DOHH2 (cell line): ENCODE measurements at regions not wholly inside any gene's neighbourhood (a gene's known extent, or its start where the extent isn't known, plus 50 kb on each side); places are given as distances from the start of the nearest gene placed in this dataset.
"Not testable (repeated sequence)": the region's sequence is repeated elsewhere in the genome, so short reads cannot be mapped to it uniquely, and the experiment has no call there.

ENCODE experiments used
- H3F3A ChIP-seq: fragments of 200-600 bp; sonication (generic), shearing (Covaris generic); 2 replicates; pipeline ENCODE4 v1.6.0; 2016; ENCODE audit warnings: antibody characterized with exemption, mild to moderate bottlenecking; ENCODE audit not compliant: control insufficient read depth, insufficient read depth
- H3K27ac ChIP-seq: fragments of 200-600 bp; sonication (generic); 2 replicates; pipeline ENCODE4 v1.5.1; 2014; ENCODE audit warnings: low read depth, mild to moderate bottlenecking, low read length, moderate library complexity
- H3K27me3 ChIP-seq: fragments of 200-600 bp; sonication (generic); 2 replicates; pipeline ENCODE4 v1.6.1; 2014; ENCODE audit warnings: mild to moderate bottlenecking, low read length, mixed read lengths; ENCODE audit not compliant: control insufficient read depth
- H3K36me3 ChIP-seq: fragments of 200-600 bp; sonication (generic); 2 replicates; pipeline ENCODE4 v1.6.1; 2014; ENCODE audit warnings: mild to moderate bottlenecking, low read length, moderate library complexity, mixed read lengths; ENCODE audit not compliant: control insufficient read depth
- H3K4me1 ChIP-seq: fragments of 200-600 bp; sonication (generic); 2 replicates; pipeline ENCODE4 v1.6.1; 2014; ENCODE audit warnings: mild to moderate bottlenecking, low read length, mixed read lengths; ENCODE audit not compliant: control insufficient read depth
- H3K4me2 ChIP-seq: fragments of 200-600 bp; sonication (generic); 2 replicates; pipeline ENCODE4 v1.6.0; 2014; ENCODE audit warnings: mild to moderate bottlenecking, low read length, moderate library complexity
- H3K4me3 ChIP-seq: fragments of 200-600 bp; sonication (generic); 2 replicates; pipeline ENCODE4 v1.5.1; 2014; ENCODE audit warnings: mild to moderate bottlenecking, low read length, mixed read lengths
- H3K79me2 ChIP-seq: fragments of 200-600 bp; sonication (generic); 2 replicates; pipeline ENCODE4 v1.6.1; 2014; ENCODE audit warnings: mild to moderate bottlenecking, low read length, mixed read lengths; ENCODE audit not compliant: control insufficient read depth
- H3K9me2 ChIP-seq: fragments of 200-600 bp; sonication (generic); replicated peaks from 2 replicates; pipeline ENCODE4 v1.6.1; 2014; ENCODE audit warnings: mild to moderate bottlenecking, low read length, mixed read lengths; ENCODE audit not compliant: control insufficient read depth
- H3K9me3 ChIP-seq: fragments of 200-600 bp; sonication (generic); 2 replicates; pipeline ENCODE4 v1.6.1; 2014; ENCODE audit warnings: antibody characterized with exemption, low read length, mixed read lengths; ENCODE audit not compliant: control insufficient read depth, insufficient read depth
- H4K20me1 ChIP-seq: fragments of 200-600 bp; sonication (generic); 2 replicates; pipeline ENCODE4 v1.6.0; 2014; ENCODE audit warnings: low read depth, mild to moderate bottlenecking, antibody characterized with exemption, low read length, moderate library complexity; ENCODE audit not compliant: control insufficient read depth, insufficient read depth
- CTCF ChIP-seq: fragments of 200-600 bp; sonication (generic); IDR thresholded peaks from one replicate; pipeline ENCODE4 v1.5.1; 2014; ENCODE audit warnings: antibody characterized with exemption, mild to moderate bottlenecking, low read depth, low read length; ENCODE audit not compliant: poor library complexity, severe bottlenecking
- EZH2phosphoT487 ChIP-seq: fragments of 200-600 bp; sonication (generic); IDR thresholded peaks from 2 replicates; pipeline ENCODE4 v1.6.1; 2017; ENCODE audit warnings: borderline replicate concordance, mild to moderate bottlenecking, antibody characterized with exemption, low read length, moderate library complexity, mixed read lengths

- no peak overlapping the region for H3K4me2 ChIP-seq
- no peaks in the 10 kb centered on the region for H3K79me2 ChIP-seq
Observed at GRCh38 chr2:16199882-16200553, 259.7 kb downstream of the MYCN start.

GRCh38 chr2:16199241-16199640 lies 258.9 kb downstream of the MYCN start:
- H4K20me1 ChIP-seq, H3K27me3 ChIP-seq: not testable (repeated sequence)

More at GRCh38 chr2:16199882-16200553, 259.7 kb downstream of the MYCN start:
- Histone ChIP-seq H3K9me2 (no peaks in the 10 kb centered on the region), H3K27me3 (no peaks in the 10 kb centered on the region), H3K9me3 (no peaks in the 10 kb centered on the region), H3K4me3 (no peak overlapping the region), H3F3A (no peaks in the 10 kb centered on the region), H4K20me1 (no peaks in the 10 kb centered on the region), H3K4me1 (no peaks in the 10 kb centered on the region), H3K36me3 (no peaks in the 10 kb centered on the region), H3K27ac (no peak overlapping the region)
- TF ChIP-seq CTCF (no peak), EZH2phosphoT487 (no peak)

GRCh38 chr2:16198166-16198912 lies 258.0 kb downstream of the MYCN start:
- no peaks in the 10 kb centered on the region for H3K27me3 ChIP-seq
- no peaks in the 10 kb centered on the region for H3K9me3 ChIP-seq
- H4K20me1 ChIP-seq: no peaks in the 10 kb centered on the region
- no peak overlapping the region for H3K27ac ChIP-seq
- H3F3A ChIP-seq: no peaks in the 10 kb centered on the region
- H3K4me1 ChIP-seq: no peaks in the 10 kb centered on the region
- no peak overlapping the region for H3K4me3 ChIP-seq
- H3K4me2 ChIP-seq: no peak overlapping the region
- H3K9me2 ChIP-seq: no peaks in the 10 kb centered on the region
- H3K36me3 ChIP-seq: no peaks in the 10 kb centered on the region
- H3K79me2 ChIP-seq: no peaks in the 10 kb centered on the region
- TF ChIP-seq EZH2phosphoT487 (no peak), CTCF (no peak)

More at GRCh38 chr2:16199241-16199640, 258.9 kb downstream of the MYCN start:
- H3K79me2 ChIP-seq, H3K4me1 ChIP-seq, H3K9me2 ChIP-seq, H3K4me3 ChIP-seq, H3K9me3 ChIP-seq, H3K27ac ChIP-seq, H3F3A ChIP-seq, H3K4me2 ChIP-seq, H3K36me3 ChIP-seq: not testable (repeated sequence)

- Histone ChIP-seq H4K20me1 (no peaks in the 10 kb centered on the region), H3K4me1 (no peaks in the 10 kb centered on the region), H3K4me3 (no peak overlapping the region), H3K27me3 (no peaks in the 10 kb centered on the region), H3K36me3 (no peaks in the 10 kb centered on the region), H3F3A (no peaks in the 10 kb centered on the region), H3K79me2 (no peaks in the 10 kb centered on the region), H3K27ac (no peak overlapping the region), H3K9me3 (no peaks in the 10 kb centered on the region), H3K9me2 (no peaks in the 10 kb centered on the region), H3K4me2 (no peak overlapping the region)
- TF ChIP-seq CTCF (no peak), EZH2phosphoT487 (no peak)
Observed at GRCh38 chr2:16197504-16198147, 257.3 kb downstream of the MYCN start.
